SK-N-MC (cell line): ENCODE measurements at regions not wholly inside any gene's neighbourhood (a gene's known extent, or its start where the extent isn't known, plus 50 kb on each side); places are given as distances from the start of the nearest gene placed in this dataset.

Source experiments
- EZH2 ChIP-seq: fragments of 200-600 bp; sonication (generic); IDR thresholded peaks from one replicate; pipeline ENCODE4 v1.6.1; 2017; ENCODE audit warnings: antibody characterized with exemption
- POLR2AphosphoS5 ChIP-seq: IDR thresholded peaks from 2 replicates; pipeline ENCODE4 v1.6.1; 2012; ENCODE audit warnings: mild to moderate bottlenecking, low read depth, low read length, borderline replicate concordance

DNA sequence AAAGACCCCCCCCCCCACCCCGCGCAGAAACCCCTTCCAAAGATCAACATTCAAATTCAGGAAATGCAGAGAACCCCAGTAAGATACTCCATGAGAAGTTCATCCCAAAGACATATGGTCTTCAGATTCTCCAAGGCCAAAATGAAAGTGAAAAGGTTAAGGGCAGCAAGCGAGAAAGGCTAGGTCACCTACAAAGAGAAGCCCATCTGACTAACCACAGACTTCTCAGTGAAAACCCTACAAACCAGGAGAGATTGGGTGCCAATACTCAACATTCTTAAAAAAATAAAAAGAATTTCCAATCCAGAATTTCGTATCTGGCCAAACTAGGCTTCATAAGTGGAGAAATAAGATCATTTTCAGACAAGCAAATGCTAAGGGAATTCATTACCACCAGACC, 175.2 kb downstream of the RND3 start:
- TF ChIP-seq EZH2 (no peak), POLR2AphosphoS5 (no peak)
